Common myeloid progenitor, CD34-positive (primary cell): ENCODE measurements at regions not wholly inside any gene's neighbourhood (a gene's known extent, or its start where the extent isn't known, plus 50 kb on each side); places are given as distances from the start of the nearest gene placed in this dataset.
"Not testable (repeated sequence)": the region's sequence is repeated elsewhere in the genome, so short reads cannot be mapped to it uniquely, and the experiment has no call there.

Source experiments
- CTCF ChIA-PET: fragments of 350-600 bp; sonication (Branson Sonifier 250); formaldehyde crosslinking; loops from one replicate; lab custom pipeline; 2021; ENCODE audit warnings: antibody characterized with exemption; lab: Charles Lee
- POLR2A ChIA-PET: fragments of 350-600 bp; sonication (Branson Sonifier 250); formaldehyde crosslinking; loops from one replicate; lab custom pipeline; 2021; ENCODE audit warnings: antibody characterized with exemption; lab: Charles Lee
- DNase-seq, 3 donors: peaks; one replicate each; pipeline versions ENCODE4 v3.0.0 to v3.0.0-alpha.2; 2013
- H3K27ac ChIP-seq, 2 experiments: 1 replicate in 1 of 2; 2 replicates in 1 of 2; pipeline ENCODE4 v1.7.0; 2013; ENCODE audit warnings: inconsistent platforms in 2 of 2, low read length in 2 of 2, mild to moderate bottlenecking in 2 of 2, low read depth in 1 of 2, moderate library complexity in 1 of 2; ENCODE audit not compliant: severe bottlenecking in 2 of 2, insufficient read depth in 1 of 2, poor library complexity in 1 of 2
- H3K27me3 ChIP-seq, 5 experiments: replicated peaks in 2 of 5; 1 replicate in 3 of 5; 2 replicates in 2 of 5; pipeline versions ENCODE4 v1.6.1 to v1.7.0; 2013; ENCODE audit warnings: low read length in 4 of 5, mild to moderate bottlenecking in 2 of 5, moderate library complexity in 2 of 5, inconsistent platforms in 1 of 5; ENCODE audit not compliant: insufficient read depth in 5 of 5, control insufficient read depth in 4 of 5
- H3K36me3 ChIP-seq, 4 experiments: 1 replicate in 2 of 4; 2 replicates in 2 of 4; pipeline versions ENCODE4 v1.6.1 to v1.7.0; 2013; ENCODE audit warnings: low read length in 3 of 4, control low read depth in 1 of 4, mild to moderate bottlenecking in 1 of 4; ENCODE audit not compliant: control insufficient read depth in 4 of 4, insufficient read depth in 4 of 4
- H3K4me1 ChIP-seq, 4 experiments: 1 replicate in 3 of 4; 2 replicates in 1 of 4; pipeline versions ENCODE4 v1.6.1 to v1.7.1; 2013; ENCODE audit warnings: low read length in 3 of 4, mild to moderate bottlenecking in 3 of 4, control low read depth in 1 of 4, inconsistent platforms in 1 of 4, moderate library complexity in 1 of 4; ENCODE audit not compliant: control insufficient read depth in 4 of 4, insufficient read depth in 4 of 4; ENCODE audit errors: control extremely low read depth in 1 of 4
- H3K4me3 ChIP-seq, 7 experiments: 1 replicate in 4 of 7; 2 replicates in 3 of 7; pipeline versions ENCODE4 v1.5.1 to v1.7.0; 2013; ENCODE audit warnings: mild to moderate bottlenecking in 7 of 7, low read length in 6 of 7, moderate library complexity in 6 of 7, inconsistent platforms in 2 of 7, low read depth in 2 of 7, control low read depth in 1 of 7; ENCODE audit not compliant: insufficient read depth in 4 of 7, control insufficient read depth in 1 of 7; ENCODE audit errors: extremely low read depth in 1 of 7
- H3K9me3 ChIP-seq, 5 experiments: 1 replicate in 4 of 5; 2 replicates in 1 of 5; pipeline versions ENCODE4 v1.6.1 to v1.7.1; 2013; ENCODE audit warnings: low read length in 4 of 5, mild to moderate bottlenecking in 2 of 5, inconsistent platforms in 1 of 5, low read depth in 1 of 5, moderate library complexity in 1 of 5; ENCODE audit not compliant: control insufficient read depth in 4 of 5, insufficient read depth in 2 of 5; ENCODE audit errors: control extremely low read depth in 1 of 5
- WGBS: methylation state at CpG from one replicate; pipeline ENCODE4 v1.1.5; 2013; ENCODE audit not compliant: insufficient coverage; 5-methylcytosine and 5-hydroxymethylcytosine counted together

GRCh38 chr3:193039058-193039457 lies 121.4 kb upstream of the MB21D2 start:
- no peak for DNase-seq
- H3K27me3 ChIP-seq, result peaks cover 0 to 11% (median 5%) of the 10 kb centered on the region in 5 experiments
- WGBS, result no CpG with 5 or more reads among the region's 3 CpGs
- POLR2A ChIA-PET, result no interaction called here
- CTCF ChIA-PET, result interaction anchor here (1.0 to 10.2 kb wide), 4 partner anchors 22 to 225 kb away, joined by 3 to 255 read pairs (median 3); no protein-coding TSS in a partner anchor
- H3K27ac ChIP-seq, result no peak overlapping the region
- H3K4me3 ChIP-seq, result no peak overlapping the region
- H3K4me1 ChIP-seq, result no peaks in the 10 kb centered on the region
- peaks cover 0 to 2% (median 0%) of the 10 kb centered on the region in 5 experiments for H3K9me3 ChIP-seq
- H3K36me3 ChIP-seq, result no peaks in the 10 kb centered on the region

- H3K36me3 ChIP-seq, result no peaks in the 10 kb centered on the region
- WGBS, result 50% methylated on average over 2 of the region's 2 CpGs
- H3K4me3 ChIP-seq, result no peak overlapping the region
- ChIA-PET POLR2A (no interaction called here), CTCF (interaction anchor here (0.6 to 10.2 kb wide), 19 partner anchors 11 to 575 kb away, joined by 3 to 255 read pairs (median 3); partner anchors contain the start of gene MB21D2)
- no peaks in the 10 kb centered on the region for H3K4me1 ChIP-seq
- H3K27me3 ChIP-seq, result peaks cover 0 to 8% (median 0%) of the 10 kb centered on the region in 5 experiments
- H3K27ac ChIP-seq, result no peak overlapping the region
- peaks cover 0 to 2% (median 0%) of the 10 kb centered on the region in 5 experiments for H3K9me3 ChIP-seq
- peak; percentile 36 to 62 (median 54) for DNase-seq
These were observed 123.4 kb upstream of the MB21D2 start for GRCh38 chr3:193040836-193041672.

GRCh38 chr3:193046371-193046770 lies 128.7 kb upstream of the MB21D2 start:
- no peak for DNase-seq
- Histone ChIP-seq H3K36me3 (no peaks in the 10 kb centered on the region), H3K9me3 (no peaks in the 10 kb centered on the region), H3K4me3 (no peak overlapping the region), H3K27me3 (peaks cover 0 to 8% (median 4%) of the 10 kb centered on the region in 5 experiments), H3K4me1 (no peaks in the 10 kb centered on the region), H3K27ac (no peak overlapping the region)
- CTCF ChIA-PET, result interaction anchor here (0.7 to 10.2 kb wide), 2 partner anchors 232 to 255 kb away, joined by 3 to 255 read pairs; no protein-coding TSS in a partner anchor
- whole genome bisulfite sequencing, result no CpG with 5 or more reads among the region's 5 CpGs
- POLR2A ChIA-PET, result no interaction called here

GRCh38 chr3:193047461-193047860 lies 129.8 kb upstream of the MB21D2 start:
- POLR2A ChIA-PET, H3K4me3 ChIP-seq, H3K27ac ChIP-seq, CTCF ChIA-PET, DNase-seq, H3K9me3 ChIP-seq, H3K36me3 ChIP-seq, H3K4me1 ChIP-seq: not testable (repeated sequence)
- peaks cover 0 to 13% (median 2%) of the 10 kb centered on the region in 5 experiments for H3K27me3 ChIP-seq
- no CpG with 5 or more reads among the region's 1 CpG for WGBS

- Histone ChIP-seq H3K4me1 (no peaks in the 10 kb centered on the region), H3K4me3 (no peak overlapping the region), H3K27me3 (peaks cover 0 to 14% (median 2%) of the 10 kb centered on the region in 5 experiments), H3K36me3 (no peaks in the 10 kb centered on the region), H3K27ac (no peak overlapping the region), H3K9me3 (no peaks in the 10 kb centered on the region)
- ChIA-PET POLR2A (no interaction called here), CTCF (no interaction called here)
- WGBS, result 100% methylated on average over 1 of the region's 1 CpG
- no peak for DNase-seq
These were observed 130.5 kb upstream of the MB21D2 start for GRCh38 chr3:193048127-193048526.

GRCh38 chr3:193049935-193050334 lies 132.3 kb upstream of the MB21D2 start:
- CTCF ChIA-PET, result interaction anchor here (1.3 kb wide), 1 partner anchor 522 kb away, joined by 3 read pairs; no protein-coding TSS in a partner anchor
- DNase-seq, result no peak
- no peaks in the 10 kb centered on the region for H3K4me1 ChIP-seq
- no peaks in the 10 kb centered on the region for H3K9me3 ChIP-seq
- POLR2A ChIA-PET, result no interaction called here
- H3K4me3 ChIP-seq, result no peak overlapping the region
- H3K36me3 ChIP-seq, result no peaks in the 10 kb centered on the region
- H3K27ac ChIP-seq, result no peak overlapping the region
- peaks cover 0 to 14% (median 4%) of the 10 kb centered on the region in 5 experiments for H3K27me3 ChIP-seq
- WGBS, result 100% methylated on average over 4 of the region's 4 CpGs

GRCh38 chr3:193051314-193051713 lies 133.7 kb upstream of the MB21D2 start:
- no peaks in the 10 kb centered on the region for H3K9me3 ChIP-seq
- H3K4me1 ChIP-seq, result no peaks in the 10 kb centered on the region
- ChIA-PET POLR2A (interaction anchor here (1.0 kb wide), 1 partner anchor 9 kb away, joined by 3 read pairs; no protein-coding TSS in a partner anchor), CTCF (interaction anchor here (1.3 to 1.5 kb wide), 2 partner anchors 10 to 520 kb away, joined by 3 to 8 read pairs; no protein-coding TSS in a partner anchor)
- H3K27ac ChIP-seq, result no peak overlapping the region
- H3K27me3 ChIP-seq, result peaks cover 0 to 14% (median 4%) of the 10 kb centered on the region in 5 experiments
- DNase-seq, result no peak
- 95% methylated on average over 4 of the region's 4 CpGs for WGBS
- H3K4me3 ChIP-seq, result no peak overlapping the region
- H3K36me3 ChIP-seq, result no peaks in the 10 kb centered on the region
